ENCODE measurements at regions not wholly inside any gene's neighbourhood (a gene's known extent, or its start where the extent isn't known, plus 50 kb on each side); places are given as distances from the start of the nearest gene placed in this dataset.

GRCh38 chr11:44488165-44488965 is 77.1 kb upstream of the CD82 start:
- DNase-seq (ENCODE audit: low read depth): no peak
- H3K4me3 ChIP-seq (ENCODE audit: low read depth, low read length): no peak overlapping the region
- TF ChIP-seq CTCF (IDR thresholded peaks at IDR 0.05; ENCODE audit: low read depth, low read length, missing control alignments): no peak

- H3K4me3 ChIP-seq (ENCODE audit: low read depth, low read length): no peak overlapping the region
- DNase-seq (ENCODE audit: low read depth): no peak
- TF ChIP-seq CTCF (IDR thresholded peaks at IDR 0.05; ENCODE audit: low read depth, low read length, missing control alignments): no peak
Measured at GRCh38 chr11:44493383-44493782, 72.1 kb upstream of the CD82 start.

GRCh38 chr11:44493930-44494329 is 71.5 kb upstream of the CD82 start:
- TF ChIP-seq CTCF (IDR thresholded peaks at IDR 0.05; ENCODE audit: low read depth, low read length, missing control alignments): no peak
- no peak overlapping the region for H3K4me3 ChIP-seq (ENCODE audit: low read depth, low read length)
- no peak for DNase-seq (ENCODE audit: low read depth)

- no peak for TF ChIP-seq CTCF (IDR thresholded peaks at IDR 0.05; ENCODE audit: low read depth, low read length, missing control alignments)
- H3K4me3 ChIP-seq (ENCODE audit: low read depth, low read length): no peak overlapping the region
- DNase-seq (ENCODE audit: low read depth): no peak
Measured at GRCh38 chr11:44494785-44495184, 70.7 kb upstream of the CD82 start.

GRCh38 chr11:44496391-44496790 is 69.1 kb upstream of the CD82 start:
- TF ChIP-seq CTCF (IDR thresholded peaks at IDR 0.05; ENCODE audit: low read depth, low read length, missing control alignments): no peak
- H3K4me3 ChIP-seq (ENCODE audit: low read depth, low read length): no peak overlapping the region
- DNase-seq (ENCODE audit: low read depth): no peak

GRCh38 chr11:44498089-44498871 is 67.2 kb upstream of the CD82 start:
- TF ChIP-seq CTCF (IDR thresholded peaks at IDR 0.05; ENCODE audit: low read depth, low read length, missing control alignments): no peak
- no peak overlapping the region for H3K4me3 ChIP-seq (ENCODE audit: low read depth, low read length)
- no peak for DNase-seq (ENCODE audit: low read depth)

Data from GM12864 (cell line).